ENCODE measurements at regions not wholly inside any gene's neighbourhood (a gene's known extent, or its start where the extent isn't known, plus 50 kb on each side); places are given as distances from the start of the nearest gene placed in this dataset.
"Not testable (repeated sequence)": the region's sequence is repeated elsewhere in the genome, so short reads cannot be mapped to it uniquely, and the experiment has no call there.

GRCh38 chr14:55766071-55766470 lies 186.1 kb downstream of the KTN1 start:
- DNase-seq (ENCODE audit: low read depth in 4 of 4, low spot score in 3 of 4) = no peak

GRCh38 chr14:55767286-55767685 lies 187.3 kb downstream of the KTN1 start:
- no peak for DNase-seq (ENCODE audit: low read depth in 4 of 4, low spot score in 3 of 4)

GRCh38 chr14:55769877-55770276 lies 189.9 kb downstream of the KTN1 start:
- no peak for DNase-seq (ENCODE audit: low read depth in 4 of 4, low spot score in 3 of 4)

- no peak for DNase-seq (ENCODE audit: low read depth in 4 of 4, low spot score in 3 of 4)
Measured at GRCh38 chr14:55771242-55771981, 191.4 kb downstream of the KTN1 start.

GRCh38 chr14:55772486-55772885 lies 192.5 kb downstream of the KTN1 start:
- DNase-seq (ENCODE audit: low read depth in 4 of 4, low spot score in 3 of 4) = no peak

GRCh38 chr14:55773312-55773711 lies 193.3 kb downstream of the KTN1 start:
- DNase-seq (ENCODE audit: low read depth in 4 of 4, low spot score in 3 of 4) = no peak

GRCh38 chr14:55773984-55774545 lies 194.1 kb downstream of the KTN1 start:
- DNase-seq (ENCODE audit: low read depth in 4 of 4, low spot score in 3 of 4) = no peak

- DNase-seq (ENCODE audit: low read depth in 4 of 4, low spot score in 3 of 4) = no peak
Measured at GRCh38 chr14:55777877-55778276, 197.9 kb downstream of the KTN1 start.

GRCh38 chr14:55780156-55780946 lies 200.3 kb downstream of the KTN1 start:
- DNase-seq (ENCODE audit: low read depth in 4 of 4, low spot score in 3 of 4) = peak in 2 of 4 donors; percentile 28 to 40

GRCh38 chr14:55781046-55781445 lies 201.0 kb downstream of the KTN1 start:
- DNase-seq (ENCODE audit: low read depth in 4 of 4, low spot score in 3 of 4) = no peak

GRCh38 chr14:55782166-55782565 lies 202.2 kb downstream of the KTN1 start:
- no peak for DNase-seq (ENCODE audit: low read depth in 4 of 4, low spot score in 3 of 4)

GRCh38 chr14:55789406-55789805 lies 209.4 kb downstream of the KTN1 start:
- no peak for DNase-seq (ENCODE audit: low read depth in 4 of 4, low spot score in 3 of 4)

- no peak for DNase-seq (ENCODE audit: low read depth in 4 of 4, low spot score in 3 of 4)
Measured at GRCh38 chr14:55794655-55795595, 214.9 kb downstream of the KTN1 start.

- not testable (repeated sequence) for DNase-seq (ENCODE audit: low read depth in 4 of 4, low spot score in 3 of 4)
Measured at GRCh38 chr14:55796513-55796912, 216.5 kb downstream of the KTN1 start.

GRCh38 chr14:55798406-55798805 lies 218.4 kb downstream of the KTN1 start:
- no peak for DNase-seq (ENCODE audit: low read depth in 4 of 4, low spot score in 3 of 4)

- no peak for DNase-seq (ENCODE audit: low read depth in 4 of 4, low spot score in 3 of 4)
Measured at GRCh38 chr14:55799508-55800095, 219.6 kb downstream of the KTN1 start.

GRCh38 chr14:55800156-55800785 lies 220.3 kb downstream of the KTN1 start:
- no peak for DNase-seq (ENCODE audit: low read depth in 4 of 4, low spot score in 3 of 4)

- DNase-seq (ENCODE audit: low read depth in 4 of 4, low spot score in 3 of 4) = no peak
Measured at GRCh38 chr14:55801121-55801520, 221.1 kb downstream of the KTN1 start.

- no peak for DNase-seq (ENCODE audit: low read depth in 4 of 4, low spot score in 3 of 4)
Measured at GRCh38 chr14:55802986-55803872, 223.2 kb downstream of the KTN1 start.

All from right renal pelvis (tissue), 4 donors.